ENCODE measurements at regions not wholly inside any gene's neighbourhood (a gene's known extent, or its start where the extent isn't known, plus 50 kb on each side); places are given as distances from the start of the nearest gene placed in this dataset.
"Not testable (repeated sequence)": the region's sequence is repeated elsewhere in the genome, so short reads cannot be mapped to it uniquely, and the experiment has no call there.

- Histone ChIP-seq H3K4me1 (peaks cover 0 to 27% (median 19%) of the 10 kb centered on the region in 12 donors), H3K27me3 (no peaks in the 10 kb centered on the region), H3K4me3 (no peak overlapping the region), H3K36me3 (no peaks in the 10 kb centered on the region), H3K9me3 (peaks cover 0 to 3% (median 0%) of the 10 kb centered on the region in 12 donors), H3K27ac (no peak overlapping the region)
- intact Hi-C loops (cut with DNase I): no loop called here
- DNase-seq (no peak), ATAC-seq (no peak)
- 61 to 74% (median 66%) methylated on average over 1 of the region's 1 CpG for WGBS, 4 donors
- TF ChIP-seq CTCF (IDR thresholded peaks at IDR 0.05) (no peak), POLR2A (IDR thresholded peaks at IDR 0.05) (no peak)
These were observed 100.3 kb upstream of the OTOS start for GRCh38 chr2:240240781-240241180.

- intact Hi-C loops (cut with DNase I): no loop called here
- Histone ChIP-seq H3K36me3 (no peaks in the 10 kb centered on the region), H3K27ac (no peak overlapping the region), H3K27me3 (no peaks in the 10 kb centered on the region), H3K4me3 (no peak overlapping the region), H3K9me3 (peaks cover 0 to 3% (median 0%) of the 10 kb centered on the region in 12 donors), H3K4me1 (peaks cover 0 to 23% (median 12%) of the 10 kb centered on the region in 12 donors)
- TF ChIP-seq CTCF (IDR thresholded peaks at IDR 0.05): no peak
- no peak for TF ChIP-seq POLR2A (IDR thresholded peaks at IDR 0.05)
- 85 to 89% (median 86%) methylated on average over 2 of the region's 2 CpGs for WGBS, 4 donors
- DNase-seq (no peak), ATAC-seq (no peak)
These were observed 101.1 kb upstream of the OTOS start for GRCh38 chr2:240241572-240241971.

- intact Hi-C loops (cut with DNase I); H3K9me3 ChIP-seq; H3K36me3 ChIP-seq; H3K27ac ChIP-seq; DNase-seq; H3K27me3 ChIP-seq; H3K4me1 ChIP-seq; ATAC-seq; H3K4me3 ChIP-seq: not testable (repeated sequence)
- WGBS, 4 donors: 89 to 93% (median 92%) methylated on average over 12 of the region's 12 CpGs
These were observed 102.6 kb upstream of the OTOS start for GRCh38 chr2:240243049-240243448.

- TF ChIP-seq POLR2A (IDR thresholded peaks at IDR 0.05) (no peak), CTCF (IDR thresholded peaks at IDR 0.05) (no peak)
- intact Hi-C loops (cut with DNase I): no loop called here
- no peaks in the 10 kb centered on the region for H3K27me3 ChIP-seq
- H3K36me3 ChIP-seq: no peaks in the 10 kb centered on the region
- H3K27ac ChIP-seq: peak overlapping the region in 1 of 12 donors; percentile 4
- 71 to 75% (median 75%) methylated on average over 15 of the region's 15 CpGs for WGBS, 4 donors
- H3K4me1 ChIP-seq: peaks cover 0 to 13% (median 0%) of the 10 kb centered on the region in 12 donors
- H3K4me3 ChIP-seq: no peak overlapping the region
- DNase-seq (peak in 1 of 5 donors; percentile 21), ATAC-seq (no peak)
- H3K9me3 ChIP-seq: peaks cover 0 to 3% (median 0%) of the 10 kb centered on the region in 12 donors
These were observed 104.1 kb upstream of the OTOS start for GRCh38 chr2:240244543-240244942.

- peaks cover 0 to 3% (median 0%) of the 10 kb centered on the region in 12 donors for H3K9me3 ChIP-seq
- no peaks in the 10 kb centered on the region for H3K27me3 ChIP-seq
- DNase-seq (peak in 1 of 5 donors; percentile 25), ATAC-seq (peak in 1 of 4 donors; percentile 6)
- peak overlapping the region in 1 of 12 donors; percentile 4 for H3K27ac ChIP-seq
- intact Hi-C loops (cut with DNase I): no loop called here
- no peak for TF ChIP-seq POLR2A (IDR thresholded peaks at IDR 0.05)
- no peak for TF ChIP-seq CTCF (IDR thresholded peaks at IDR 0.05)
- WGBS, 4 donors: 76 to 83% (median 79%) methylated on average over 4 of the region's 4 CpGs
- peaks cover 0 to 19% (median 3%) of the 10 kb centered on the region in 12 donors for H3K4me1 ChIP-seq
- no peaks in the 10 kb centered on the region for H3K36me3 ChIP-seq
- no peak overlapping the region for H3K4me3 ChIP-seq
These were observed 104.7 kb upstream of the OTOS start for GRCh38 chr2:240245184-240245583.

Data from heart left ventricle (tissue), 16 donors.